Umbilical cord (tissue), 1 donor: ENCODE measurements at regions not wholly inside any gene's neighbourhood (a gene's known extent, or its start where the extent isn't known, plus 50 kb on each side); places are given as distances from the start of the nearest gene placed in this dataset.
"Not testable (repeated sequence)": the region's sequence is repeated elsewhere in the genome, so short reads cannot be mapped to it uniquely, and the experiment has no call there.

Experiments used
- DNase-seq: peaks from one replicate; pipeline ENCODE4 v3.0.0-alpha.2; 2015; ENCODE audit warnings: low spot score

- DNase-seq, result no peak
Observed at GRCh38 chr3:80983753-80984152, 777.7 kb downstream of the GBE1 start.

GRCh38 chr3:80978216-80978969, 783.1 kb downstream of the GBE1 start:
- DNase-seq, result no peak

GRCh38 chr3:80970292-80970691, 791.2 kb downstream of the GBE1 start:
- DNase-seq, result no peak

GRCh38 chr3:80929576-80929975, 831.9 kb downstream of the GBE1 start:
- DNase-seq, result no peak

GRCh38 chr3:80914854-80915253, 846.6 kb downstream of the GBE1 start:
- no peak for DNase-seq

GRCh38 chr3:80898211-80898610, 863.2 kb downstream of the GBE1 start:
- DNase-seq, result no peak

DNA sequence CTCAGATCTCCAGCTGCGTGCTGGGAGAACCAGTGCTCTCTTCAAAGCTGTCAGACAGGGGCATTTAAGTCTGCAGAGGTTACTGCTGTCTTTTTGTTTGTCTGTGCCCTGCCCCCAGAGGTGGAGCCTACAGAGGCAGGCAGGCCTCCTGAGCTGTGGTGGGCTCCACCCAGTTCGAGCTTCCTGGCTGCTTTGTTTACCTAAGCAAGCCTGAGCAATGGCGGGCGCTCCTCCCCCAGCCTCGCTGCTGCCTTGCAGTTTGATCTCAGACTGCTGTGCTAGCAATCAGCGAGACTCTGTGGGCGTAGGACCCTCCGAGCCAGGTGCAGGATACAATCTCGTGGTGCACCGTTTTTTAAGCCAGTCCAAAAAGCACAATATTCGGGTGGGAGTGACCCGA, 864.4 kb downstream of the GBE1 start:
- DNase-seq, result not testable (repeated sequence)

- no peak for DNase-seq
Observed at GRCh38 chr3:80890571-80890970, 870.9 kb downstream of the GBE1 start.

DNA sequence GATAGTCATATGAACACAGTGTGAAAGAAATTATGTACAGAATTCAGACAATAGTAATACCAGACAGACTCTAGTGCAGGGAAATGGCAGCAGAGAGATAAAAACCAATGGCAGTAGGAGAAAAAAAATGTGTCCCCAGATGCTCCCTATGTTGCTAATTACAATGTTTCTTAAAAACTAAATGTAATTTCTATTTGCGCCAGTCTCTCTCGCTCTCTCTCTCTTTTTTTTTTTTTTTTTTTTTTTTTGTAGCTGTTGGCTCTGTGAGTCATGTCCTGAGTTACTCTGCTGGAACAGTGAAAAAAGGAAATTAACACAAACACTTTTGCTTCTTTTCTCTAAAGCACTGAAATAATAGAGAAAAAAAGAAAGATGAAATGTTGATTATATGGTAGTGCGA, 871.9 kb downstream of the GBE1 start:
- DNase-seq, result no peak

DNA sequence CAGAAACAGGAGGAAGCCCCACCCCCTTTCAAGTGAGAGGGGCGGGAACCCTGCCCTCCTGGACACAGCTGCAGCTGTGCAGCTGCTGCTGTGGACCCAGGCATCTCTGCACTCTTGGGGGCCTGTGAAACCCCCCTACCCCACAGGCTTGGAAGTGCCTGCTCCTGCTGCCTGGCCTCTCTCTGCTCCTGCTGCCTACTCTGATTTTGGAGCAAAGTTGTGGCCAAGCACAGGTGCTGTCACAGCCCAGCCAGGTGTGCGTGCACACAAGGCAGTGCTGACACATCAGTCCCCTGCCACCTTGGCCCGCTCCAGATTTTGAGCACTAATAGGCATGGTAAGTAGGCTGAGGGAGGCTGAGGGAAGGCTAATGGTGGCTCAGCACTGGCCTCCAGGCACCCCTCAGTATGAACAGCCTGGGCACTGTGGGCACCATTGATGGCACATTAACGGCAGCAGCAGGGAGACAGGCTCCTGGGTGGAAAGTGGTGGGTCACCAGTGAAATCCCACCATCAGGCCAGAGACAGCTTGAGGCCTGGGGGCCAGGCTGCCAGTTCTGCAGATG, 890.9 kb downstream of the GBE1 start:
- no peak for DNase-seq

DNA sequence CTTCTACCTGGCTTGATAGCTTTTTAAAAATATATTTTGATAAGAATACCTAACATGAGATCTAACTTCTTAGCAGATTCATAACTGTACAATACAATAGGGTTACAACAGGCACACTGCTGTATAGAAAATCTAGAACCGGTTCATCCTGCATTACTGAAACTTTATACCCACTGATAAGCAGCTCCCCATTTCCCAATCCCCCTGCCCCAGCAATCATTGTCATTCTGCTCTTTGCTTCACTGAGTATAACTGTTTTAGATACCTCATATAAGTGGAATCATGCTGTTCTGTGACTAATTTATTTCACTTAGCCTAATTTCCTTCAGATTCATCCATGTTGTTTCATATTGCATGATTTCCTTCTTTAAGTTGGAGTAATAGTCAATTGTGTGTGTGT, 906.0 kb downstream of the GBE1 start:
- no peak for DNase-seq

GRCh38 chr3:80836395-80836794, 925.0 kb downstream of the GBE1 start:
- no peak for DNase-seq

GRCh38 chr3:80807577-80807976, 953.9 kb downstream of the GBE1 start:
- no peak for DNase-seq

- DNase-seq, result no peak
Observed at GRCh38 chr3:80806673-80807072, 954.8 kb downstream of the GBE1 start.

- DNase-seq, result no peak
Observed at GRCh38 chr3:80788914-80789313, 972.5 kb downstream of the GBE1 start.

GRCh38 chr3:80785875-80786274, 975.6 kb downstream of the GBE1 start:
- no peak for DNase-seq

DNA sequence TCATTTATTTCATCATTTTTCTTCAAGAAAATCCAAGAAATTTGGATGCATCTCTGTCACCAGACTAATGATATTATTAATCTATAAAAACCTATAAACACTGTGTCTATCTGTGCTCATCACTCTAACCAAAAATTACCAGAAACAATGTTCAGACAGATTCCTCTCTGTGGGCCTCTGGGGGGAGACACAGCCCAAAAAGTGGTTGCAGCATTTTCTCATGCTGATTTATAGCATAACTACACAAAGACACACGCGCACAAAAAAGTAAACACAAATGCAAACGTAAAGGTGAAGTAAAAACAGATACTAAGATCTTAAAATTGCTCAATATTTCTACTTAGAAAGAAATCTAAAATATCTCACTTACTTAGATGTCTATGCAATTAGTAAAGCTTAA, 976.0 kb downstream of the GBE1 start:
- no peak for DNase-seq

GRCh38 chr3:80771085-80771484, 990.4 kb downstream of the GBE1 start:
- DNase-seq, result peak; percentile 9

- DNase-seq, result no peak
Observed at GRCh38 chr3:80770106-80771074, 991.1 kb downstream of the GBE1 start.

- no peak for DNase-seq
Observed at GRCh38 chr3:80769683-80770082, 991.8 kb downstream of the GBE1 start.

DNA sequence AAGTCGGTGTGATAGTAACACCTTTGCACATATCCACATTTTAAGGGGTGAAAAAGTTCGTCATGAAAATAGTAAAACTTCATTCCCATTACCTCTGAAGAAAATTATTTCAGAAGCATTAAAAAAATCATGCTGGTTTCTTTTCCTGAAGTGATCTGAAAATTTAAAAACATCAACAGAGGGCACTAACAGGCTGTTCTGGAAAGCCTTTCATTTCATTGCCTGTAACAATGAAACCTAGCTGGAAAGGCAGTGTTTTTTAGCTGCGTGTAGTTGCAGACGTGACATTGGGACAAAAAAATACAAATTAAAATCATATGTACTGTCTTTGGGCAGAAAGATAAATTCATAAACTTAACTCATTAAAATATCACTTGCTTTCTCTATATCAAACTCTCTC, 993.8 kb downstream of the GBE1 start:
- peak; percentile 4 for DNase-seq

DNA sequence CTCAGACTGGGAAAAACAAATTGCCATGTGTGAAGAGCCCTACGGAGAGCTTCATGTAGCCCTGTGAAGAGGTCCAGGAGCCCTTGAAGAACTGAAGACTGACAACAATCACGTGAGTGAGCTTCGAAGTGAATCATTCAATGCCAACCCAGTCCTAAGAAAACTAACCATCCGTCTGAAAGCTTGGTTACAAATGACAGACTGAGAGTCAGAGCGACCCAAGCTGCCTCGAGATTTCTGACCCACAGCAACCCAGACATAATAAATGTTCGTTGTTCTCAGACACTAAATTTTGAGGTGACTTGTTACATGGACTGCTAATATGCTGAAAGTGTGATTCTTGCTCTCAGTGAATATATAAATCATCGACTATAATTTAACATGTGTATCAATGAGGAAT, 987.2 kb upstream of the ROBO1 start:
- no peak for DNase-seq

- DNase-seq, result no peak
Observed at GRCh38 chr3:80753021-80753420, 985.2 kb upstream of the ROBO1 start.
